H1 (cell line): ENCODE measurements at regions not wholly inside any gene's neighbourhood (a gene's known extent, or its start where the extent isn't known, plus 50 kb on each side); places are given as distances from the start of the nearest gene placed in this dataset.

Experiments
- CEBPB ChIP-seq: IDR thresholded peaks from 2 replicates; pipeline ENCODE4 v1.6.1; 2012; ENCODE audit warnings: low read depth, low read length
- CREB1 ChIP-seq: IDR thresholded peaks from 2 replicates; pipeline ENCODE4 v1.6.1; 2012; ENCODE audit warnings: inconsistent platforms
- EP300 ChIP-seq, 2 experiments: IDR thresholded peaks; 1 replicate in 1 of 2; 2 replicates in 1 of 2; pipeline ENCODE4 v1.6.1; 2011 to 2012; ENCODE audit warnings: low read depth in 2 of 2, low read length in 2 of 2, mild to moderate bottlenecking in 2 of 2, borderline replicate concordance in 1 of 2, inconsistent platforms in 1 of 2, moderate library complexity in 1 of 2
- EZH2 ChIP-seq: fragments of 200-600 bp; sonication (generic); IDR thresholded peaks from 2 replicates; pipeline ENCODE4 v1.7.1; 2012; ENCODE audit warnings: low read depth, mild to moderate bottlenecking, moderate library complexity, low read length, inconsistent platforms; ENCODE audit not compliant: severe bottlenecking
- POLR2A ChIP-seq, 2 experiments: IDR thresholded peaks; 1 replicate in 1 of 2; 2 replicates in 1 of 2; pipeline ENCODE4 v1.6.1; 2011; ENCODE audit warnings: low read depth in 2 of 2, low read length in 2 of 2, mild to moderate bottlenecking in 2 of 2; ENCODE audit errors: control extremely low read depth in 1 of 2
- POLR2AphosphoS5 ChIP-seq: IDR thresholded peaks from 2 replicates; pipeline ENCODE4 v1.6.1; 2011; ENCODE audit warnings: low read depth, low read length
- RFX5 ChIP-seq: IDR thresholded peaks from 2 replicates; pipeline ENCODE4 v1.6.1; 2011; ENCODE audit warnings: low read depth, low read length, improper control_type of control experiment, borderline replicate concordance
- RNF2 ChIP-seq: fragments of 200-900, 300-1000 bp; sonication (generic); IDR thresholded peaks from 2 replicates; pipeline ENCODE4 v1.7.1; 2016; ENCODE audit warnings: borderline replicate concordance, low read depth, mild to moderate bottlenecking, antibody characterized with exemption, low read length; ENCODE audit not compliant: poor library complexity, severe bottlenecking; ENCODE audit errors: missing control alignments
- TF ChIP-seq, protein P1 (sequence below), 3 experiments: IDR thresholded peaks; 1 replicate in 2 of 3; 2 replicates in 1 of 3; pipeline versions ENCODE4 v1.5.1 to v1.6.1; 2011; ENCODE audit warnings: low read length in 3 of 3, mild to moderate bottlenecking in 3 of 3, inconsistent platforms in 2 of 3, low read depth in 1 of 3, moderate library complexity in 1 of 3; ENCODE audit not compliant: insufficient read depth in 1 of 3; ENCODE audit errors: control extremely low read depth in 1 of 3

DNA sequence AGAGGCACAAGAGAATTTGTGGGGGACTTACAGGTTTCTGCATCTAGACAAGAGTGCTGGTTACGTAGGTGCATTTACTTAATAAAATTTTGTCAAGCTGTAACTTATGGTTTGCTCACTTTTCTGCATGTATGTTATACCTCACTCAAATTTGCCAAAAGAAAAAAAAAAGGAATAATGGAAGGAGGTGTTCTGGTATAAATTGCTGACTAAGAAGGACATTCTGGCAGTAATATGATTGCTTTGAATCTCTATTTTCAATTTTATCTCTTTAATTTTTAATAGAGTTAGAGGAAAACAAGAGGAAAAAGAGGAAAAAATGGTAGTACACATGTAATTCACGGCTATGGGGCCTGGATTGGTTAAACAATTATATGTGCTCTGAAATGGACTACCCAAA, 119.5 kb downstream of the DUSP10 start:
- TF ChIP-seq EP300 (IDR thresholded peaks at IDR 0.05; ENCODE audit: borderline replicate concordance in 1 of 2, low read depth in 2 of 2, low read length in 2 of 2) (no peak), EZH2 (no peak), CREB1 (no peak), POLR2A (IDR thresholded peaks at IDR 0.05; ENCODE audit: control extremely low read depth in 1 of 2, low read depth in 2 of 2, low read length in 2 of 2) (no peak), CEBPB (no peak), RFX5 (no peak), RNF2 (no peak), POLR2AphosphoS5 (no peak)
- TF ChIP-seq, protein P1, sequence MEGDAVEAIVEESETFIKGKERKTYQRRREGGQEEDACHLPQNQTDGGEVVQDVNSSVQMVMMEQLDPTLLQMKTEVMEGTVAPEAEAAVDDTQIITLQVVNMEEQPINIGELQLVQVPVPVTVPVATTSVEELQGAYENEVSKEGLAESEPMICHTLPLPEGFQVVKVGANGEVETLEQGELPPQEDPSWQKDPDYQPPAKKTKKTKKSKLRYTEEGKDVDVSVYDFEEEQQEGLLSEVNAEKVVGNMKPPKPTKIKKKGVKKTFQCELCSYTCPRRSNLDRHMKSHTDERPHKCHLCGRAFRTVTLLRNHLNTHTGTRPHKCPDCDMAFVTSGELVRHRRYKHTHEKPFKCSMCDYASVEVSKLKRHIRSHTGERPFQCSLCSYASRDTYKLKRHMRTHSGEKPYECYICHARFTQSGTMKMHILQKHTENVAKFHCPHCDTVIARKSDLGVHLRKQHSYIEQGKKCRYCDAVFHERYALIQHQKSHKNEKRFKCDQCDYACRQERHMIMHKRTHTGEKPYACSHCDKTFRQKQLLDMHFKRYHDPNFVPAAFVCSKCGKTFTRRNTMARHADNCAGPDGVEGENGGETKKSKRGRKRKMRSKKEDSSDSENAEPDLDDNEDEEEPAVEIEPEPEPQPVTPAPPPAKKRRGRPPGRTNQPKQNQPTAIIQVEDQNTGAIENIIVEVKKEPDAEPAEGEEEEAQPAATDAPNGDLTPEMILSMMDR (IDR thresholded peaks at IDR 0.05; ENCODE audit: control extremely low read depth in 1 of 3, insufficient read depth in 1 of 3, low read depth in 1 of 3, low read length in 3 of 3), result no peak
